H1 (cell line): ENCODE measurements at regions not wholly inside any gene's neighbourhood (a gene's known extent, or its start where the extent isn't known, plus 50 kb on each side); places are given as distances from the start of the nearest gene placed in this dataset.

Source experiments
- CTCF ChIA-PET: fragments of 300-600 bp; sonication (Branson Sonifier 250); formaldehyde crosslinking; loops from one replicate; lab custom pipeline; 2021; ENCODE audit not compliant: partially characterized antibody; lab: Charles Lee
- POLR2A ChIA-PET: fragments of 300-600 bp; sonication (Branson Sonifier 250); formaldehyde crosslinking; loops from one replicate; lab custom pipeline; 2021; ENCODE audit warnings: inconsistent platforms; ENCODE audit not compliant: partially characterized antibody; lab: Charles Lee
- DNase-seq, 2 experiments: peaks; one replicate each; pipeline versions ENCODE4 v3.0.0 to v3.0.0-alpha.2; 2010 to 2022; ENCODE audit warnings: low spot score in 2 of 2, low read depth in 1 of 2, mixed read lengths in 1 of 2
- FAIRE-seq: peaks from 2 replicates; lab custom pipeline; 2011; peaks lifted over from hg19 to GRCh38; lab: Jason Lieb, UNC
- H2AFZ ChIP-seq: 2 replicates; pipeline ENCODE4 v1.8.1; 2012; ENCODE audit warnings: low read length, inconsistent platforms
- H2AK5ac ChIP-seq: 2 replicates; pipeline ENCODE4 v1.6.1; 2013; ENCODE audit warnings: low read depth, low read length
- H2BK120ac ChIP-seq: replicated peaks from 2 replicates; pipeline ENCODE3; 2013; ENCODE audit warnings: low read depth, low read length, inconsistent platforms
- H2BK12ac ChIP-seq: 2 replicates; pipeline ENCODE4 v1.6.1; 2013; ENCODE audit warnings: low read depth, low read length
- H2BK15ac ChIP-seq: 2 replicates; pipeline ENCODE4 v1.6.1; 2013; ENCODE audit warnings: low read length
- H2BK20ac ChIP-seq: 2 replicates; pipeline ENCODE4 v1.6.1; 2013; ENCODE audit warnings: low read length
- H2BK5ac ChIP-seq: 2 replicates; pipeline ENCODE4 v1.6.1; 2013; ENCODE audit warnings: low read depth, low read length
- H3K14ac ChIP-seq: 2 replicates; pipeline ENCODE4 v1.6.1; 2013; ENCODE audit warnings: inconsistent platforms; ENCODE audit not compliant: insufficient read length
- H3K18ac ChIP-seq: 2 replicates; pipeline ENCODE4 v1.6.1; 2013; ENCODE audit warnings: low read length; ENCODE audit errors: extremely low read depth
- H3K23ac ChIP-seq: 2 replicates; pipeline ENCODE4 v1.6.1; 2013; ENCODE audit warnings: inconsistent platforms; ENCODE audit not compliant: insufficient read length
- H3K23me2 ChIP-seq: 2 replicates; pipeline ENCODE4 v1.6.1; 2013; ENCODE audit warnings: low read depth, low read length
- H3K27ac ChIP-seq: 2 replicates; pipeline ENCODE4 v1.6.1; 2011; ENCODE audit warnings: low read depth, low read length, inconsistent platforms
- H3K27me3 ChIP-seq, 4 experiments: replicated peaks in 1 of 4; 1 replicate in 1 of 4; 2 replicates in 3 of 4; pipeline versions ENCODE4 v1.6.1 to v1.8.1; 2011 to 2013; ENCODE audit warnings: low read length in 3 of 4, mild to moderate bottlenecking in 3 of 4, inconsistent platforms in 2 of 4, mixed read lengths in 2 of 4, moderate library complexity in 1 of 4; ENCODE audit not compliant: control insufficient read depth in 3 of 4, insufficient read depth in 3 of 4; ENCODE audit errors: extremely low read depth in 1 of 4
- H3K36me3 ChIP-seq, 4 experiments: 2 replicates each; pipeline versions ENCODE4 v1.6.1 to v1.8.1; 2011 to 2013; ENCODE audit warnings: mild to moderate bottlenecking in 4 of 4, low read length in 3 of 4, moderate library complexity in 2 of 4, control low read depth in 1 of 4, inconsistent platforms in 1 of 4; ENCODE audit not compliant: insufficient read depth in 4 of 4, control insufficient read depth in 2 of 4
- H3K4ac ChIP-seq: replicated peaks from 2 replicates; pipeline ENCODE3; 2013; ENCODE audit warnings: low read length, low read depth, mixed read lengths, inconsistent platforms; ENCODE audit not compliant: insufficient read length
- H3K4me1 ChIP-seq, 4 experiments: replicated peaks in 1 of 4; 1 replicate in 1 of 4; 2 replicates in 3 of 4; pipeline versions ENCODE4 v1.6.1 to v1.8.1; 2011 to 2013; ENCODE audit warnings: low read length in 3 of 4, inconsistent platforms in 2 of 4, mixed read lengths in 1 of 4; ENCODE audit not compliant: insufficient read depth in 4 of 4, control insufficient read depth in 3 of 4
- H3K4me2 ChIP-seq, 2 experiments: 2 replicates each; pipeline versions ENCODE4 v1.6.1 to v1.8.1; 2011 to 2013; ENCODE audit warnings: low read depth in 2 of 2, low read length in 2 of 2, control low read depth in 1 of 2, inconsistent platforms in 1 of 2, mild to moderate bottlenecking in 1 of 2; ENCODE audit not compliant: insufficient read depth in 1 of 2
- H3K4me3 ChIP-seq, 4 experiments: fragments of 200-600, 300-600 bp in 1 of 4; sonication (generic), shearing (Covaris generic), sonication (Bioruptor Twin) in 1 of 4; 2 replicates each; pipeline versions ENCODE4 v1.5.1 to v1.8.1; 2011 to 2016; ENCODE audit warnings: low read length in 4 of 4, low read depth in 3 of 4, control low read depth in 2 of 4, inconsistent platforms in 2 of 4, mild to moderate bottlenecking in 2 of 4, mixed read lengths in 1 of 4, moderate library complexity in 1 of 4; ENCODE audit not compliant: insufficient read depth in 2 of 4; ENCODE audit errors: extremely low read depth in 1 of 4
- H3K56ac ChIP-seq: replicated peaks from 2 replicates; pipeline ENCODE3; 2013; ENCODE audit warnings: low read depth, mild to moderate bottlenecking, mixed read lengths, low read length, inconsistent platforms; ENCODE audit not compliant: insufficient read length
- H3K79me1 ChIP-seq: 2 replicates; pipeline ENCODE4 v1.6.1; 2013; ENCODE audit warnings: low read depth, low read length, control low read depth
- H3K79me2 ChIP-seq, 2 experiments: 2 replicates each; pipeline versions ENCODE4 v1.6.1 to v1.8.1; 2012 to 2013; ENCODE audit warnings: low read length in 2 of 2, mild to moderate bottlenecking in 2 of 2, inconsistent platforms in 1 of 2; ENCODE audit not compliant: insufficient read depth in 2 of 2, control insufficient read depth in 1 of 2
- H3K9ac ChIP-seq, 4 experiments: replicated peaks in 1 of 4; 1 replicate in 1 of 4; 2 replicates in 3 of 4; pipeline versions ENCODE4 v1.6.1 to v1.8.1; 2011 to 2013; ENCODE audit warnings: low read depth in 3 of 4, low read length in 3 of 4, control low read depth in 2 of 4, mild to moderate bottlenecking in 2 of 4, moderate library complexity in 2 of 4, inconsistent platforms in 1 of 4; ENCODE audit errors: extremely low read depth in 1 of 4
- H3K9me3 ChIP-seq, 2 experiments: 2 replicates each; pipeline versions ENCODE4 v1.6.1 to v1.8.1; 2012 to 2013; ENCODE audit warnings: mild to moderate bottlenecking in 2 of 2, moderate library complexity in 2 of 2, control low read depth in 1 of 2, inconsistent platforms in 1 of 2, low read depth in 1 of 2, low read length in 1 of 2, mixed read lengths in 1 of 2; ENCODE audit not compliant: insufficient read depth in 2 of 2
- H4K20me1 ChIP-seq, 2 experiments: replicated peaks in 1 of 2; 2 replicates each; pipeline versions ENCODE3 to v1.8.1; 2011 to 2013; ENCODE audit warnings: inconsistent platforms in 2 of 2, low read length in 2 of 2, mild to moderate bottlenecking in 1 of 2; ENCODE audit not compliant: insufficient read depth in 2 of 2, control insufficient read depth in 1 of 2
- H4K5ac ChIP-seq: 2 replicates; pipeline ENCODE4 v1.6.1; 2013; ENCODE audit warnings: low read length, low read depth, mixed read lengths, inconsistent platforms; ENCODE audit not compliant: insufficient read length
- H4K8ac ChIP-seq: 2 replicates; pipeline ENCODE4 v1.8.0; 2013; ENCODE audit warnings: mild to moderate bottlenecking, moderate library complexity, low read length, inconsistent platforms; ENCODE audit not compliant: insufficient read depth; ENCODE audit errors: extremely low read depth
- H4K91ac ChIP-seq: replicated peaks from 2 replicates; pipeline ENCODE3; 2013; ENCODE audit warnings: low read length, mixed read lengths, inconsistent platforms; ENCODE audit not compliant: insufficient read length
- HDAC6 ChIP-seq: IDR thresholded peaks from one replicate; pipeline ENCODE4 v1.7.1; 2012; ENCODE audit warnings: low read depth, mild to moderate bottlenecking, inconsistent platforms, low read length, moderate library complexity
- WGBS, 2 experiments: shearing (Covaris generic) in 1 of 2; methylation state at CpG; one replicate each; pipeline versions ENCODE4 v1.1.6 to v1.1.7; 2013 to 2015; ENCODE audit warnings: low lambda C conversion rate in 2 of 2, mixed read lengths in 2 of 2, inconsistent platforms in 1 of 2, low coverage in 1 of 2, missing lambda C conversion rate in 1 of 2; ENCODE audit not compliant: insufficient replicate concordance in 2 of 2, insufficient coverage in 1 of 2, insufficient read length in 1 of 2; ENCODE audit errors: extremely low coverage in 1 of 2, missing lambda C conversion rate in 1 of 2; 5-methylcytosine and 5-hydroxymethylcytosine counted together

GRCh38 chr11:15490535-15490934, 375.8 kb downstream of the INSC start:
- no peak overlapping the region for H3K14ac ChIP-seq
- WGBS, 2 experiments = 93% methylated on average over 1 of the region's 1 CpG; no CpG with 5 or more reads in 1 of the 2 experiments
- no peaks in the 10 kb centered on the region for H3K79me2 ChIP-seq
- ChIA-PET CTCF (no interaction called here), POLR2A (no interaction called here)
- no peak overlapping the region for H2BK15ac ChIP-seq
- DNase-seq (no peak), FAIRE-seq (no peak)
- no peak overlapping the region for H2BK5ac ChIP-seq
- no peaks in the 10 kb centered on the region for H4K20me1 ChIP-seq
- no peaks in the 10 kb centered on the region for H3K79me1 ChIP-seq
- no peak overlapping the region for H3K56ac ChIP-seq
- H3K4me1 ChIP-seq = no peaks in the 10 kb centered on the region
- no peak overlapping the region for H3K4me3 ChIP-seq
- H3K9ac ChIP-seq = no peak overlapping the region
- H3K23me2 ChIP-seq = no peaks in the 10 kb centered on the region
- no peaks in the 10 kb centered on the region for H3K9me3 ChIP-seq
- no peak overlapping the region for H2AFZ ChIP-seq
- H2BK120ac ChIP-seq = no peak overlapping the region
- H3K18ac ChIP-seq = no peak overlapping the region
- TF ChIP-seq HDAC6 = no peak
- no peaks in the 10 kb centered on the region for H3K27me3 ChIP-seq
- H4K5ac ChIP-seq = no peak overlapping the region
- H3K23ac ChIP-seq = no peak overlapping the region
- no peak overlapping the region for H2BK20ac ChIP-seq
- H2AK5ac ChIP-seq = no peak overlapping the region
- H3K4ac ChIP-seq = no peak overlapping the region
- no peak overlapping the region for H3K4me2 ChIP-seq
- no peak overlapping the region for H4K8ac ChIP-seq
- H3K27ac ChIP-seq = no peak overlapping the region
- no peaks in the 10 kb centered on the region for H3K36me3 ChIP-seq
- H4K91ac ChIP-seq = no peak overlapping the region
- no peak overlapping the region for H2BK12ac ChIP-seq
